ENCODE measurements at regions not wholly inside any gene's neighbourhood (a gene's known extent, or its start where the extent isn't known, plus 50 kb on each side); places are given as distances from the start of the nearest gene placed in this dataset.

DNA sequence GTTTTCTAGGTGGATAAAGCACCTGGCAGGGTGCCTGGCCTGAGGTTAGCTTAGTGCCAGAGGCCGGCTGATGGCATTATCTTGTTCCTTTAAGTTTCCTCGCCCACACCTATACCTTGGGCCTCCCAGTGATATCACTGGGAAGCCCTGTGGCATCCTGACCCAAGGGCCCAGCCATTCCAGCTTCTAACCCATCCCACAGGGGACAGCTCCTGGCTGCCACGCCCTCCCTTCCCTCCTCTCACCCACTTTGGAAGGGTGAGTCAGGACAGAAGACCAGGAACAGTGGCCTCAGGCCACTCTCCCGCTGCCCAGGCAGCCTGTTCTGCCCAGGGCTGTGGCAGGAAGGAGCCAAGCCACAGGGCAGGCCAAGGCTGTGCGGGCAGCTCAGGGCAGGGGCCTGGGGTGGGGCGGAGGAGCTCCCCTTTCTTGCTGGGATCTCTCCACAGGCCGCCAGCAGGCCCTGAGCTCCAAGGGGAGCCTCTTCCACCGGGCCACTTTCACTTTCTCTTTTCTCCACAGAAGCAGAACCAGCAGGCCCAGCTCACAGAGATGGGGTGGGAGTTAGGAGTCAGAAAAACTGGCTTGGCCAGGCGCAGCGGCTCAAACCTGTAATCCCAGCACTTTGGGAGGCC, 75.1 kb downstream of the IRF2BPL start:
- H3K36me3 ChIP-seq (ENCODE audit: control insufficient read depth in 3 of 3, insufficient read depth in 2 of 3, low read depth in 1 of 3, low read length in 3 of 3) = no peaks in the 10 kb centered on the region
- no peaks in the 10 kb centered on the region for H3K27me3 ChIP-seq (ENCODE audit: control insufficient read depth in 3 of 3, insufficient read depth in 3 of 3, low read length in 3 of 3)
- 5 to 18% (median 17%) methylated on average over 8 to 10 of the region's 10 CpGs for WGBS, 3 donors
- peaks cover 0 to 37% (median 11%) of the 10 kb centered on the region in 3 donors for H3K4me1 ChIP-seq (ENCODE audit: control insufficient read depth in 3 of 3, insufficient read depth in 2 of 3, low read depth in 1 of 3, low read length in 2 of 3)
- H3K27ac ChIP-seq (ENCODE audit: low read depth in 1 of 3, low read length in 2 of 3) = peak overlapping the region; percentile 72 to 98 (median 73)
- no peak overlapping the region for H3K4me3 ChIP-seq (ENCODE audit: low read depth in 1 of 3, low read length in 3 of 3)
- H3K9me3 ChIP-seq (ENCODE audit: control insufficient read depth in 2 of 2, insufficient read depth in 1 of 2, low read depth in 1 of 2, low read length in 1 of 2) = no peaks in the 10 kb centered on the region
- FAIRE-seq = no peak
- peak; percentile 86 for DNase-seq

DNA sequence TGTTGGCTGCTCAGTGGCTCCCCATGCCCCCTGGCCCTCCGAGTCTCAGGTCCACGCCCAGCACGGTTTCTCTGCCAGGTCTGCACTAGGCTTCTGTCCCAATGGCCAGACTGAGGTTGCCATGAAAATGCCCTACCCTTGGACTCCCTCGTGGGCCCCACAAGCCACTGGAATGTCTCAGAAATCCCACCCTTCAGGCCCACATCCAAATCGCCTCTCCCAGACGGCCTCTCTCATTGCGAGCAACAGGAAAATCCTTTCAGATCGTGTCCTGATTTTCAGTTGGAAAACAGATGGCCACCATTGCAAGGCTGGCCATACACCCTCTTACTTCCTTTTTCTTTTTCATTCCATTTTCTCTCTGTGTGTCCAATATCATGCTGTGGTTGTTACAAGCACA, 77.3 kb downstream of the IRF2BPL start:
- H3K9me3 ChIP-seq (ENCODE audit: control insufficient read depth in 2 of 2, insufficient read depth in 1 of 2, low read depth in 1 of 2, low read length in 1 of 2) = no peaks in the 10 kb centered on the region
- H3K36me3 ChIP-seq (ENCODE audit: control insufficient read depth in 3 of 3, insufficient read depth in 2 of 3, low read depth in 1 of 3, low read length in 3 of 3) = no peaks in the 10 kb centered on the region
- H3K27ac ChIP-seq (ENCODE audit: low read depth in 1 of 3, low read length in 2 of 3) = peak overlapping the region in 1 of 3 donors; percentile 56
- peaks cover 4 to 39% (median 7%) of the 10 kb centered on the region in 3 donors for H3K4me1 ChIP-seq (ENCODE audit: control insufficient read depth in 3 of 3, insufficient read depth in 2 of 3, low read depth in 1 of 3, low read length in 2 of 3)
- FAIRE-seq (no peak), DNase-seq (no peak)
- no peaks in the 10 kb centered on the region for H3K27me3 ChIP-seq (ENCODE audit: control insufficient read depth in 3 of 3, insufficient read depth in 3 of 3, low read length in 3 of 3)
- H3K4me3 ChIP-seq (ENCODE audit: low read depth in 1 of 3, low read length in 3 of 3) = no peak overlapping the region
- 62 to 78% (median 73%) methylated on average over 8 of the region's 8 CpGs for WGBS, 3 donors

DNA sequence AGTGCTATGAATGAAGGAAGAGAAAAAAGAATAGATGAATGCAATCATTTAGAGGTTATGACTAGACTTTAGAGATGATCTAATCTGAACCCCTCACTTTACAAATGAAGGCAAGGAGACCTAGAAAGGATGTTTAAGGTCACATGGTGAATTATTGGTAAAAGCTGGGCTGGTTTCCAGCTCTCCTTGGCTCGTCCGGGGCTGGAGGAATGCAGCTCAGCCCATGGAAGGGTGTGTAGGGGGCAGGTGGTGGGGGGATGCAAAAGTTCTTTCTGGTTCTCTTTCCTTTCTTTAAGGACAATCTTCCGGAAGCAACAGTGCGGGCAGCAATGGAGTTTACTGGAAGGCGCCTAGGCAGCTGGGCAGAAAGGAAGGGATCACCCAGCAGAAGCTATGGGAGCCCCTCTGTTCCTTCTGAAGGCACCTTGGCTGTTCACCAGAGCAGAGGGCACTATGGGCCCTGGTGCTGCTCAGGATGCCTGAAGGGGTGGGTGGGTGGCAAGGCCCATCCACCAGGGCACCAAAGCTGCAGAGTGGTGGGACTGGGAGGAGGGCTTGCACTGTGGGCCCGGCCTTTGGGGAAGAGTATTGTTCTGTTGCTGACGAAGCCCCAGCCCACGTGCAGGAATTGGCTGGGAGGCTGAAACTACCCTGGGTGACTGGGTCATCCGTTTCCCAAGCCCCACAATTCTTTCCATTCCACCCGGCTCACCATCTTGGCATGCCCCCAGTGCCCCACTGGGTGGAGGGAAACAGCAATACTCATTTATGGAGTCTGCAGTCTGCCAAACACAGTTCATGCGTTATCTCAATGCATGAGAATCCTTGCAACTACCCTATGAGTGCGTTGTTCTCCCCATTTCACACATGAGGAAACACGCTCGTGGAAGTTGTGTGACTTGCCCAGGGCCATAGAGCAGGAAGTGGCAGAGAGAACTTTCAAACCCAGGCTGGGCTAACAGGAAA, 78.2 kb downstream of the IRF2BPL start:
- peak overlapping the region in 1 of 3 donors; percentile 56 for H3K27ac ChIP-seq (ENCODE audit: low read depth in 1 of 3, low read length in 2 of 3)
- FAIRE-seq (no peak), DNase-seq (no peak)

GRCh38 chr14:76948976-76949375, 79.5 kb downstream of the IRF2BPL start:
- no peak for FAIRE-seq
- Histone ChIP-seq H3K36me3 (ENCODE audit: control insufficient read depth in 3 of 3, insufficient read depth in 2 of 3, low read depth in 1 of 3, low read length in 3 of 3) (no peaks in the 10 kb centered on the region), H3K4me3 (ENCODE audit: low read depth in 1 of 3, low read length in 3 of 3) (no peak overlapping the region), H3K9me3 (ENCODE audit: control insufficient read depth in 2 of 2, insufficient read depth in 1 of 2, low read depth in 1 of 2, low read length in 1 of 2) (no peaks in the 10 kb centered on the region), H3K27ac (ENCODE audit: low read depth in 1 of 3, low read length in 2 of 3) (no peak overlapping the region), H3K4me1 (ENCODE audit: control insufficient read depth in 3 of 3, insufficient read depth in 2 of 3, low read depth in 1 of 3, low read length in 2 of 3) (peaks cover 4 to 33% (median 4%) of the 10 kb centered on the region in 3 donors), H3K27me3 (ENCODE audit: control insufficient read depth in 3 of 3, insufficient read depth in 3 of 3, low read length in 3 of 3) (no peaks in the 10 kb centered on the region)
- DNase-seq = no peak
- WGBS, 3 donors = 90 to 93% (median 92%) methylated on average over 6 of the region's 6 CpGs

More for the DNA sequence above, 78.2 kb downstream of the IRF2BPL start:
- Histone ChIP-seq H3K4me3 (ENCODE audit: low read depth in 1 of 3, low read length in 3 of 3) (no peak overlapping the region), H3K27me3 (ENCODE audit: control insufficient read depth in 3 of 3, insufficient read depth in 3 of 3, low read length in 3 of 3) (no peaks in the 10 kb centered on the region), H3K36me3 (ENCODE audit: control insufficient read depth in 3 of 3, insufficient read depth in 2 of 3, low read depth in 1 of 3, low read length in 3 of 3) (no peaks in the 10 kb centered on the region), H3K4me1 (ENCODE audit: control insufficient read depth in 3 of 3, insufficient read depth in 2 of 3, low read depth in 1 of 3, low read length in 2 of 3) (peaks cover 4 to 32% (median 4%) of the 10 kb centered on the region in 3 donors), H3K9me3 (ENCODE audit: control insufficient read depth in 2 of 2, insufficient read depth in 1 of 2, low read depth in 1 of 2, low read length in 1 of 2) (no peaks in the 10 kb centered on the region)
- 68 to 77% (median 77%) methylated on average over 14 of the region's 14 CpGs for WGBS, 3 donors

GRCh38 chr14:76948213-76948947, 80.1 kb downstream of the IRF2BPL start:
- Histone ChIP-seq H3K4me1 (ENCODE audit: control insufficient read depth in 3 of 3, insufficient read depth in 2 of 3, low read depth in 1 of 3, low read length in 2 of 3) (peaks cover 4 to 29% (median 4%) of the 10 kb centered on the region in 3 donors), H3K36me3 (ENCODE audit: control insufficient read depth in 3 of 3, insufficient read depth in 2 of 3, low read depth in 1 of 3, low read length in 3 of 3) (no peaks in the 10 kb centered on the region), H3K27me3 (ENCODE audit: control insufficient read depth in 3 of 3, insufficient read depth in 3 of 3, low read length in 3 of 3) (no peaks in the 10 kb centered on the region), H3K27ac (ENCODE audit: low read depth in 1 of 3, low read length in 2 of 3) (peak overlapping the region in 2 of 3 donors; percentile 42 to 85), H3K4me3 (ENCODE audit: low read depth in 1 of 3, low read length in 3 of 3) (no peak overlapping the region), H3K9me3 (ENCODE audit: control insufficient read depth in 2 of 2, insufficient read depth in 1 of 2, low read depth in 1 of 2, low read length in 1 of 2) (no peaks in the 10 kb centered on the region)
- DNase-seq (peak in 1 of 2 donors; percentile 59), FAIRE-seq (no peak)
- 43 to 62% (median 54%) methylated on average over 11 of the region's 11 CpGs for WGBS, 3 donors

DNA sequence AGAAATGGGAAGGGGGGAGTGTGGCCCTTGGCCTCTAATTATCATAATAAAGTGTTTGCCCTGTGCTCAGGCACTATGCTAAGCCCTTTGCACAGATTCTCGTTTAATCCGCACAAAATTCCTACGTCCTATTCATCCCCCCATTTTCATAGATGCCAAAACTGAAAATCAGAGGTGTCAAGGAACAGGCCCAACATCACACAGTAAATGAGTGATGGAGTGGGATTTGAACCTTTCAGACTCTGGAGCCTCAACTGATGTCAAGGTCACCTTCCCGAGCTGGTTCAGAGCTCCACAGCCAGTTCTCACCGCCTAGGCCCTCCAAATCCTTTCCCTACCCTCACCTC, 80.7 kb downstream of the IRF2BPL start:
- FAIRE-seq = no peak
- Histone ChIP-seq H3K27ac (ENCODE audit: low read depth in 1 of 3, low read length in 2 of 3) (peak overlapping the region in 2 of 3 donors; percentile 42 to 85), H3K4me3 (ENCODE audit: low read depth in 1 of 3, low read length in 3 of 3) (no peak overlapping the region), H3K9me3 (ENCODE audit: control insufficient read depth in 2 of 2, insufficient read depth in 1 of 2, low read depth in 1 of 2, low read length in 1 of 2) (no peaks in the 10 kb centered on the region), H3K36me3 (ENCODE audit: control insufficient read depth in 3 of 3, insufficient read depth in 2 of 3, low read depth in 1 of 3, low read length in 3 of 3) (no peaks in the 10 kb centered on the region), H3K4me1 (ENCODE audit: control insufficient read depth in 3 of 3, insufficient read depth in 2 of 3, low read depth in 1 of 3, low read length in 2 of 3) (peaks cover 4 to 25% (median 4%) of the 10 kb centered on the region in 3 donors), H3K27me3 (ENCODE audit: control insufficient read depth in 3 of 3, insufficient read depth in 3 of 3, low read length in 3 of 3) (no peaks in the 10 kb centered on the region)
- DNase-seq = no peak
- 39 to 50% (median 49%) methylated on average over 5 of the region's 5 CpGs for WGBS, 3 donors

GRCh38 chr14:76947078-76947837, 81.2 kb downstream of the IRF2BPL start:
- DNase-seq = peak; percentile 76 to 86
- Histone ChIP-seq H3K9me3 (ENCODE audit: control insufficient read depth in 2 of 2, insufficient read depth in 1 of 2, low read depth in 1 of 2, low read length in 1 of 2) (no peaks in the 10 kb centered on the region), H3K36me3 (ENCODE audit: control insufficient read depth in 3 of 3, insufficient read depth in 2 of 3, low read depth in 1 of 3, low read length in 3 of 3) (no peaks in the 10 kb centered on the region), H3K27me3 (ENCODE audit: control insufficient read depth in 3 of 3, insufficient read depth in 3 of 3, low read length in 3 of 3) (no peaks in the 10 kb centered on the region), H3K4me1 (ENCODE audit: control insufficient read depth in 3 of 3, insufficient read depth in 2 of 3, low read depth in 1 of 3, low read length in 2 of 3) (peaks cover 4 to 25% (median 4%) of the 10 kb centered on the region in 3 donors), H3K4me3 (ENCODE audit: low read depth in 1 of 3, low read length in 3 of 3) (no peak overlapping the region), H3K27ac (ENCODE audit: low read depth in 1 of 3, low read length in 2 of 3) (peak overlapping the region in 2 of 3 donors; percentile 79 to 85)
- 4% methylated on average over 18 to 28 of the region's 28 CpGs for WGBS, 3 donors
- no peak for FAIRE-seq

- no peak for FAIRE-seq
- WGBS, 3 donors = 66 to 77% (median 73%) methylated on average over 6 of the region's 6 CpGs
- Histone ChIP-seq H3K27me3 (ENCODE audit: control insufficient read depth in 3 of 3, insufficient read depth in 3 of 3, low read length in 3 of 3) (no peaks in the 10 kb centered on the region), H3K27ac (ENCODE audit: low read depth in 1 of 3, low read length in 2 of 3) (peak overlapping the region in 2 of 3 donors; percentile 79 to 85), H3K9me3 (ENCODE audit: control insufficient read depth in 2 of 2, insufficient read depth in 1 of 2, low read depth in 1 of 2, low read length in 1 of 2) (no peaks in the 10 kb centered on the region), H3K4me3 (ENCODE audit: low read depth in 1 of 3, low read length in 3 of 3) (no peak overlapping the region), H3K36me3 (ENCODE audit: control insufficient read depth in 3 of 3, insufficient read depth in 2 of 3, low read depth in 1 of 3, low read length in 3 of 3) (no peaks in the 10 kb centered on the region), H3K4me1 (ENCODE audit: control insufficient read depth in 3 of 3, insufficient read depth in 2 of 3, low read depth in 1 of 3, low read length in 2 of 3) (peaks cover 4 to 25% (median 4%) of the 10 kb centered on the region in 3 donors)
- DNase-seq = no peak
Measured at GRCh38 chr14:76946753-76947077, 81.8 kb downstream of the IRF2BPL start.

Measured in small intestine (tissue), 7 donors.